ENCODE measurements at regions not wholly inside any gene's neighbourhood (a gene's known extent, or its start where the extent isn't known, plus 50 kb on each side); places are given as distances from the start of the nearest gene placed in this dataset.

DNA sequence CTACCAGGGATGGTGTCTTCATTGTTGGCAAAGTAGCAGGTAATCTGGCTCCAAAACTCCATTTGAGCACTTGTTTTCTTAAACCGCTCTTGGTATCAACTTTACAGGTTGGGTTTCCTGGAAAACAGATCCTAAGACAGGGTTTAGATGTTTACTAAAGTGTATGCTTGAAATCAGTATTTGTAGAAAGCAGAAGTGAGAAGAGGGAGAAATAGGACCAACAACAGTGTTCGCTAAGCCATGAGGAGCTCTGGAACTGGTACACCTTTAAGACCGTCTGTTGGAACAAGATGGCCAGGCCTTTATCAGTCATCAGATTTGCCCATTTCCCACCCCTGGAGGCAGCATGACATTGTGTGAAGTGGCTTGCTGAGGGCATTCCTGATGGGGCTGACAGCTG, 171.0 kb upstream of the COL8A1 start:
- Mint-ChIP-seq H3K4me1 (ENCODE audit: low read depth, unreplicated experiment) (no peaks in the 10 kb centered on the region), H3K36me3 (ENCODE audit: insufficient read depth, unreplicated experiment) (no peaks in the 10 kb centered on the region), H3K27me3 (ENCODE audit: insufficient read depth, unreplicated experiment) (peaks cover 3% of the 10 kb centered on the region), H3K9me3 (ENCODE audit: unreplicated experiment) (no peaks in the 10 kb centered on the region), H3K4me3 (ENCODE audit: unreplicated experiment) (no peak overlapping the region), H3K27ac (ENCODE audit: unreplicated experiment) (no peak overlapping the region)
- Histone ChIP-seq H3K27me3 (replicated peaks; ENCODE audit: control insufficient read depth, insufficient read depth, low read length) (no peaks in the 10 kb centered on the region), H3K36me3 (ENCODE audit: control insufficient read depth, insufficient read depth, low read length) (no peaks in the 10 kb centered on the region), H3K4me3 (ENCODE audit: low read depth, low read length) (no peak overlapping the region), H3K9me3 (no peaks in the 10 kb centered on the region), H3K4me1 (no peaks in the 10 kb centered on the region)
- ChIA-PET CTCF (no interaction called here), POLR2A (no interaction called here)
- intact Hi-C loops (cut with micrococcal nuclease; ENCODE audit: unreplicated experiment), result no loop called here
- TF ChIP-seq, protein P1, sequence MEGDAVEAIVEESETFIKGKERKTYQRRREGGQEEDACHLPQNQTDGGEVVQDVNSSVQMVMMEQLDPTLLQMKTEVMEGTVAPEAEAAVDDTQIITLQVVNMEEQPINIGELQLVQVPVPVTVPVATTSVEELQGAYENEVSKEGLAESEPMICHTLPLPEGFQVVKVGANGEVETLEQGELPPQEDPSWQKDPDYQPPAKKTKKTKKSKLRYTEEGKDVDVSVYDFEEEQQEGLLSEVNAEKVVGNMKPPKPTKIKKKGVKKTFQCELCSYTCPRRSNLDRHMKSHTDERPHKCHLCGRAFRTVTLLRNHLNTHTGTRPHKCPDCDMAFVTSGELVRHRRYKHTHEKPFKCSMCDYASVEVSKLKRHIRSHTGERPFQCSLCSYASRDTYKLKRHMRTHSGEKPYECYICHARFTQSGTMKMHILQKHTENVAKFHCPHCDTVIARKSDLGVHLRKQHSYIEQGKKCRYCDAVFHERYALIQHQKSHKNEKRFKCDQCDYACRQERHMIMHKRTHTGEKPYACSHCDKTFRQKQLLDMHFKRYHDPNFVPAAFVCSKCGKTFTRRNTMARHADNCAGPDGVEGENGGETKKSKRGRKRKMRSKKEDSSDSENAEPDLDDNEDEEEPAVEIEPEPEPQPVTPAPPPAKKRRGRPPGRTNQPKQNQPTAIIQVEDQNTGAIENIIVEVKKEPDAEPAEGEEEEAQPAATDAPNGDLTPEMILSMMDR (IDR thresholded peaks at IDR 0.05; ENCODE audit: insufficient read depth in 1 of 2, low read depth in 1 of 2, low read length in 1 of 2, severe bottlenecking in 1 of 2, unreplicated experiment in 1 of 2), result no peak
- BruUV-seq (replicated peaks), result no TSS peak
- no peak for DNase-seq

DNA sequence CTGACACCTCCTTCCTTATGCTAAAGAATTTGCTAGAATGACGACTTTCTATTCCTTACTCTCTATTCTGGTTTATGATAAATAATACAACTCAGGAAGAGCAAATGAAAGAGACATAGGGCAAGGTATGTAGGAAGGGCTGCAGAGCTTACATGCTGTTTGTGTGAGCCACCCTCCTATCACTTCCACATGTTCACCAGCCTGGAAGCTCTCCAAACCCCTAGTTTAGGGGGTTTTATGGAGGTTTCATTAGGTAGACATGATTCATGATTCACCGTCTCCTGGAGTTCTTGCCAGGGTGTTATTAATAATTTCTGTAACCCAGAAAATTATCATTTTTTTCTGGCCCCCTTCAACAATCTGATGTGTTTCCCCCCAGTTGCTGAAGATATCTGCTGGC, 172.1 kb upstream of the COL8A1 start:
- no peak for DNase-seq
- POLR2A ChIA-PET, result no interaction called here
- intact Hi-C loops (cut with micrococcal nuclease; ENCODE audit: unreplicated experiment), result no loop called here
- Mint-ChIP-seq H3K27ac (ENCODE audit: unreplicated experiment) (no peak overlapping the region), H3K4me1 (ENCODE audit: low read depth, unreplicated experiment) (no peaks in the 10 kb centered on the region), H3K27me3 (ENCODE audit: insufficient read depth, unreplicated experiment) (peaks cover 3% of the 10 kb centered on the region), H3K4me3 (ENCODE audit: unreplicated experiment) (no peak overlapping the region), H3K36me3 (ENCODE audit: insufficient read depth, unreplicated experiment) (no peaks in the 10 kb centered on the region), H3K9me3 (ENCODE audit: unreplicated experiment) (no peaks in the 10 kb centered on the region)
- Histone ChIP-seq H3K27me3 (replicated peaks; ENCODE audit: control insufficient read depth, insufficient read depth, low read length) (no peaks in the 10 kb centered on the region), H3K4me1 (no peaks in the 10 kb centered on the region), H3K9me3 (no peaks in the 10 kb centered on the region), H3K36me3 (ENCODE audit: control insufficient read depth, insufficient read depth, low read length) (no peaks in the 10 kb centered on the region), H3K4me3 (ENCODE audit: low read depth, low read length) (no peak overlapping the region)
- TF ChIP-seq, protein P1 (IDR thresholded peaks at IDR 0.05; ENCODE audit: insufficient read depth in 1 of 2, low read depth in 1 of 2, low read length in 1 of 2, severe bottlenecking in 1 of 2, unreplicated experiment in 1 of 2), result no peak
- no TSS peak for BruUV-seq (replicated peaks)
- CTCF ChIA-PET, result no interaction called here

DNA sequence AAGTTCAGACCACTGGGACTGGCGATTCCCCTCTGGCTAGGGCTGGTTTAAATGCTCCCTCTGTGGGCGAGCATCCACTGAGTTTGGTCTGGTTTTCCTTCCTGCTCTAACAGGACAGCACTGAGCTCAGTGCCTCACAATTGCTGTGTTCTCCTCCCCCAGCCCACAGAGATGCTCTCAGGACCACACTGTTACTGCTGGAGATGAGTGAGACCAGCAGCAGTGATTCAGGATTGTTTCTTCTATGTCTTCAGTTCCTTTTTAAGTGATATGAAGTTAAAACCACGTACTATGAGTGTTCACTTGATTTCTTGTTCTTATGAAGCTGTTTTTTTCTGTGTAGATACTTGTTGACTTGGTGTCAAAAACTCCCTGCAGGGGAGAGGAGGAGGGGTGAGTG, 180.4 kb upstream of the COL8A1 start:
- BruUV-seq (replicated peaks), result no TSS peak
- Mint-ChIP-seq H3K36me3 (ENCODE audit: insufficient read depth, unreplicated experiment) (no peaks in the 10 kb centered on the region), H3K27me3 (ENCODE audit: insufficient read depth, unreplicated experiment) (peaks cover 3% of the 10 kb centered on the region), H3K4me1 (ENCODE audit: low read depth, unreplicated experiment) (no peaks in the 10 kb centered on the region), H3K4me3 (ENCODE audit: unreplicated experiment) (no peak overlapping the region), H3K9me3 (ENCODE audit: unreplicated experiment) (peaks cover 9% of the 10 kb centered on the region), H3K27ac (ENCODE audit: unreplicated experiment) (no peak overlapping the region)
- intact Hi-C loops (cut with micrococcal nuclease; ENCODE audit: unreplicated experiment), result no loop called here
- TF ChIP-seq, protein P1 (IDR thresholded peaks at IDR 0.05; ENCODE audit: insufficient read depth in 1 of 2, low read depth in 1 of 2, low read length in 1 of 2, severe bottlenecking in 1 of 2, unreplicated experiment in 1 of 2), result no peak
- no peak for DNase-seq
- ChIA-PET CTCF (no interaction called here), POLR2A (no interaction called here)
- H3K4me3 ChIP-seq (ENCODE audit: low read depth, low read length), result no peak overlapping the region
- H3K36me3 ChIP-seq (ENCODE audit: control insufficient read depth, insufficient read depth, low read length), result no peaks in the 10 kb centered on the region
- no peaks in the 10 kb centered on the region for H3K4me1 ChIP-seq
- H3K9me3 ChIP-seq, result no peaks in the 10 kb centered on the region
- H3K27me3 ChIP-seq (replicated peaks; ENCODE audit: control insufficient read depth, insufficient read depth, low read length), result no peaks in the 10 kb centered on the region

Measured in Caco-2 (cell line).